BJ (cell line): ENCODE measurements at regions not wholly inside any gene's neighbourhood (a gene's known extent, or its start where the extent isn't known, plus 50 kb on each side); places are given as distances from the start of the nearest gene placed in this dataset.

Source experiments
- CTCF ChIA-PET: fragments of 350-600 bp; formaldehyde crosslinking; extraction: SDS; loops from one replicate; lab custom pipeline; 2021; ENCODE audit warnings: antibody characterized with exemption, inconsistent platforms; lab: Yijun Ruan, JAX
- POLR2A ChIA-PET: fragments of 300-600 bp; sonication (Branson Sonifier 250); formaldehyde crosslinking; extraction: SDS; loops from one replicate; lab custom pipeline; 2021; ENCODE audit warnings: antibody characterized with exemption; lab: Charles Lee
- DNase-seq: peaks from one replicate; pipeline ENCODE4 v3.0.0-alpha.2; 2011; ENCODE audit warnings: low read depth
- H3K27me3 ChIP-seq: 2 replicates; pipeline ENCODE4 v1.6.0; 2011; ENCODE audit warnings: low read length; ENCODE audit not compliant: control insufficient read depth, insufficient read depth
- H3K36me3 ChIP-seq: 2 replicates; pipeline ENCODE4 v1.5.1; 2011; ENCODE audit warnings: low read length; ENCODE audit not compliant: control insufficient read depth, insufficient read depth
- H3K4me3 ChIP-seq: 2 replicates; pipeline ENCODE4 v1.5.1; 2011; ENCODE audit warnings: low read depth, mild to moderate bottlenecking, control low read depth, low read length
- CTCF ChIP-seq: IDR thresholded peaks from 2 replicates; pipeline ENCODE4 v1.5.1; 2011; ENCODE audit warnings: low read depth, mild to moderate bottlenecking, control low read depth, inconsistent platforms, low read length, moderate library complexity; ENCODE audit not compliant: insufficient read depth

DNA sequence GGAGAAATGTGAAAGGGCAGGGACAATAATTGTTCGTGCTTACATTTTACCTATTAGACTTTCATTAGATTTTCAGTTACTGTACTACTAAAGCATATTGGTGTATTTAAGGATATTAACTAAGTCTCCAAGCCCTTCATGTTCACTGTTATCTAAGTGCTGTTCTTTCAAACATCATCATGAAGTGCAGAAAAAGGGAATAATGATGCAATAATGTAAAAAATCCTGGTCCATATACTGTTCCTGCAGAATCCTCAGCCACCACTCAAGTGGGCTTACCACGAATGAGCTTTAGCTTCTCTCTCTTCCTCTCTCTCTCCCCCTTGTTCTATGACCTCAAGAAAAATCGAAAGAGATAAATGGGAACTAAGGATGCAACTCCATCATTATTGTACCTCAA is 600.7 kb downstream of the UTRN start:
- ChIA-PET POLR2A (no interaction called here), CTCF (no interaction called here)
- DNase-seq: no peak
- Histone ChIP-seq H3K36me3 (no peaks in the 10 kb centered on the region), H3K4me3 (no peak overlapping the region), H3K27me3 (no peaks in the 10 kb centered on the region)
- TF ChIP-seq CTCF: no peak

GRCh38 chr6:144886682-144887081 is 601.5 kb downstream of the UTRN start:
- ChIA-PET CTCF (interaction anchor here (0.6 kb wide), 1 partner anchor 22 kb away, joined by 3 read pairs; no protein-coding TSS in a partner anchor), POLR2A (no interaction called here)
- no peaks in the 10 kb centered on the region for H3K36me3 ChIP-seq
- H3K27me3 ChIP-seq: no peaks in the 10 kb centered on the region
- no peak for TF ChIP-seq CTCF
- no peak overlapping the region for H3K4me3 ChIP-seq
- no peak for DNase-seq

DNA sequence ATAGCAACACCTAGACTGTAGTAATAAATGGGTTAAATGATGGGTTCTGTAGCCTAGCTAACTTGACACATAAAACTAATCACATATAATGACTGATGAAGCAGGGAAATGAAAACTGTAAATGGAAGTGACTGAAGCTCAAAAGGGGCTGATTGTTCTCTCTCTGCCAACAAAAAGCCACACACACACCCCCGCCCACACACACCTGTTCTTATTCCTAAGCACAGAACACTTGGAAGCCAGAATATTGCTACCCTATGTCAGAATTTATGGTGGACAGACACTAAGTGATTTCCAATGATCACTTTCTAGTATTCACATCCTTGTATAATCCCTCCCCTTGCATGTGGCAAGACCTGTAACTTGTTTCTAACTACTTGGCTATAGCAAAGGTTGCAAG is 603.5 kb downstream of the UTRN start:
- no peak for TF ChIP-seq CTCF
- DNase-seq: no peak
- no peaks in the 10 kb centered on the region for H3K36me3 ChIP-seq
- no peak overlapping the region for H3K4me3 ChIP-seq
- POLR2A ChIA-PET: interaction anchor here (0.8 kb wide), 1 partner anchor 131 kb away, joined by 6 read pairs; no protein-coding TSS in a partner anchor
- CTCF ChIA-PET: no interaction called here
- no peaks in the 10 kb centered on the region for H3K27me3 ChIP-seq

DNA sequence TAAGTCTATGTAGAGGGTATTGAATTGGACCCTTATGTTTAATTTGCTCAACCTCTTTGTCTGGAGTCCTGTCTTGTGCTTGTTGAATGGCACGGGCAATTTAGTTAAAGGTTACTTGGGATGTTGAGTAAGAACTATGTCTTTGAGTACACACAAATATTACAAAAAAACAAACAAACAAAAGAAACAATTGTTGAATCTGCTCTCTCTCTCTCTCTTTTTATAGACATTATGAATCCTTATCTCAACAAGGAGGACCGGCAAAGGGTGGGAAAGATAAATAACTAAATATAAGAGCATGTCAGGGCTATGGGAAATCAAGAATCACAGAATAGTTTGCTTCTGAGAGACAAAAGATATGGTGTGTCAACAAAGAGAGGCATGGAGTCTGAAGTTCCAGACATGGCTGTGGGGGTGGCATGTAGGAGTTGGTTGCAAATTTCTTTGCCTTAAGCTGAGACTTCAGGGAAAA is 608.6 kb downstream of the UTRN start:
- DNase-seq: no peak
- no peak for TF ChIP-seq CTCF
- CTCF ChIA-PET: no interaction called here
- POLR2A ChIA-PET: no interaction called here
- no peaks in the 10 kb centered on the region for H3K27me3 ChIP-seq
- no peak overlapping the region for H3K4me3 ChIP-seq
- no peaks in the 10 kb centered on the region for H3K36me3 ChIP-seq

GRCh38 chr6:144894240-144894639 is 609.1 kb downstream of the UTRN start:
- H3K27me3 ChIP-seq: no peaks in the 10 kb centered on the region
- POLR2A ChIA-PET: no interaction called here
- no peak for DNase-seq
- CTCF ChIA-PET: no interaction called here
- no peaks in the 10 kb centered on the region for H3K36me3 ChIP-seq
- no peak overlapping the region for H3K4me3 ChIP-seq
- TF ChIP-seq CTCF: no peak
